Endothelial cell (in vitro differentiated cells): ENCODE measurements at regions not wholly inside any gene's neighbourhood (a gene's known extent, or its start where the extent isn't known, plus 50 kb on each side); places are given as distances from the start of the nearest gene placed in this dataset.
"Not testable (repeated sequence)": the region's sequence is repeated elsewhere in the genome, so short reads cannot be mapped to it uniquely, and the experiment has no call there.

Experiments used
- DNase-seq: peaks from one replicate; pipeline ENCODE4 v3.0.0; 2021; ENCODE audit warnings: low spot score
- H3K27ac Mint-ChIP-seq: one replicate; pipeline ENCODE4 v1.8.0; 2021; ENCODE audit warnings: mixed read lengths, inconsistent platforms; ENCODE audit not compliant: unreplicated experiment
- H3K27me3 Mint-ChIP-seq: one replicate; pipeline ENCODE4 v1.8.0; 2021; ENCODE audit warnings: mild to moderate bottlenecking, moderate library complexity, mixed read lengths, inconsistent platforms; ENCODE audit not compliant: unreplicated experiment
- H3K36me3 Mint-ChIP-seq: one replicate; pipeline ENCODE4 v1.8.0; 2021; ENCODE audit warnings: mild to moderate bottlenecking, low read depth, mixed read lengths, inconsistent platforms; ENCODE audit not compliant: unreplicated experiment
- H3K4me1 Mint-ChIP-seq: one replicate; pipeline ENCODE4 v1.8.0; 2021; ENCODE audit warnings: mild to moderate bottlenecking, mixed read lengths, inconsistent platforms; ENCODE audit not compliant: unreplicated experiment
- H3K4me3 Mint-ChIP-seq: one replicate; pipeline ENCODE4 v1.8.0; 2021; ENCODE audit warnings: mild to moderate bottlenecking, mixed read lengths, inconsistent platforms; ENCODE audit not compliant: unreplicated experiment
- H3K9me3 Mint-ChIP-seq: one replicate; pipeline ENCODE4 v1.8.0; 2021; ENCODE audit warnings: mixed read lengths, inconsistent platforms; ENCODE audit not compliant: unreplicated experiment

DNA sequence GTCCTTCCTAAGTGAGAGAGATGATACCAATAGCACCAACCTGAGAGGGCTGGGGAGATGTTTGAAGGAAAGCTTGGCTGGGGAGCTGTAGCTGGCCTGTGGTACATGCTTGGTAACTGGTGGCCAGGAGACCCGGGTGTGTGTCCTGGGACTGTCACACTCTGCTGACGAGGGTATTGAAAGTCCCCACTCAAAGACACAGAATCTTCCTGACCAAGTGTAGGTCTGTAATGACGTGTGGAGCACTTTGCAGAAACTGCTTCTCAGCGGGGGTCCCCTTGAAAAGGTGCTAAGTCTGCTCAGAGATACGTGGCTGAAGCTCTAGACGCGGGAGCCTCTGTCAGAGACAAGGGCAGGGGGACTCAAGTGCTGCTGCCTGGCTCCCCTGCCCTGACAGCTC, 230.4 kb upstream of the PLGLB2 start:
- not testable (repeated sequence) for H3K27me3 Mint-ChIP-seq, H3K4me3 Mint-ChIP-seq, H3K9me3 Mint-ChIP-seq, DNase-seq, H3K36me3 Mint-ChIP-seq, H3K4me1 Mint-ChIP-seq, H3K27ac Mint-ChIP-seq

DNA sequence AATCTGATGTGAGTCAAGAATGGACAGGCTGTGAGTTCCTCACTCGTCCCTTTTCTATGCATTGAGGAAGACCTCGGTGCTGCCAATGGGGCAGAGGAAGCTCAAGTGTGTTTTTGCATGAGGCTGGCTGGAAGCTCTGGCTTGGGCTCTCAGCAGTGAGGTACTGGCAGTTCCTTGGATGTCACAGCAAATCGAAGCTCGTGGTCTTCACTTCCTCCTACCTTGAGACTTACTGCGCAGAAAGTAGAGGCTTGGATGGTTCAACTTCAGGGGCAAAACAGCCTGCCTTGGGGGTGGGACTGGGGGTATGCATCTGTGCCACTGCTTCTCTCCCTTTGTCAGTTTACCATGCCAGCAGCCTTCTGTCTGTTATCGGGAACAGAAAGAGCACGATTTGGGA, 229.8 kb upstream of the PLGLB2 start:
- H3K4me3 Mint-ChIP-seq, H3K27ac Mint-ChIP-seq, H3K27me3 Mint-ChIP-seq, H3K36me3 Mint-ChIP-seq, H3K9me3 Mint-ChIP-seq, H3K4me1 Mint-ChIP-seq, DNase-seq: not testable (repeated sequence)

DNA sequence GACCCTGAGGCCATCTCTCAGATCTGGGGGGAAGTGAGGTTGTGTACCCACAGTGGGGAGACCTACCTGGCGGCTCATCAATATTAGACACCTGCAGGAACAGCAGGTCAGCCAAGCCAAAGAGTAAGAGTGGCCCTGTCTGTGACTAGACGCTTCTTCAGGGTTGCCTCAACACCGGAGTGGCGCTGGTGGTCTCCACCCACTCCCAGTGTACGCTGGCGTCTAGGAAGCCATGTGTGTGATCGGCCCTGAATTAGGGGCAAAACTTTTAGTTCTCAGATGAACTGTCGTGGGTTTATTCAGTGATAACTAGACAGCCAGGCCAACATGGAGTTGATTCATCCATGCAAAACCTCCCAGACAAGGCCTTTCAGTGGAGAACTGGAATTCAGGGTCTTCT, 229.3 kb upstream of the PLGLB2 start:
- not testable (repeated sequence) for H3K27me3 Mint-ChIP-seq, H3K36me3 Mint-ChIP-seq, H3K4me1 Mint-ChIP-seq, H3K9me3 Mint-ChIP-seq, H3K4me3 Mint-ChIP-seq, DNase-seq, H3K27ac Mint-ChIP-seq

DNA sequence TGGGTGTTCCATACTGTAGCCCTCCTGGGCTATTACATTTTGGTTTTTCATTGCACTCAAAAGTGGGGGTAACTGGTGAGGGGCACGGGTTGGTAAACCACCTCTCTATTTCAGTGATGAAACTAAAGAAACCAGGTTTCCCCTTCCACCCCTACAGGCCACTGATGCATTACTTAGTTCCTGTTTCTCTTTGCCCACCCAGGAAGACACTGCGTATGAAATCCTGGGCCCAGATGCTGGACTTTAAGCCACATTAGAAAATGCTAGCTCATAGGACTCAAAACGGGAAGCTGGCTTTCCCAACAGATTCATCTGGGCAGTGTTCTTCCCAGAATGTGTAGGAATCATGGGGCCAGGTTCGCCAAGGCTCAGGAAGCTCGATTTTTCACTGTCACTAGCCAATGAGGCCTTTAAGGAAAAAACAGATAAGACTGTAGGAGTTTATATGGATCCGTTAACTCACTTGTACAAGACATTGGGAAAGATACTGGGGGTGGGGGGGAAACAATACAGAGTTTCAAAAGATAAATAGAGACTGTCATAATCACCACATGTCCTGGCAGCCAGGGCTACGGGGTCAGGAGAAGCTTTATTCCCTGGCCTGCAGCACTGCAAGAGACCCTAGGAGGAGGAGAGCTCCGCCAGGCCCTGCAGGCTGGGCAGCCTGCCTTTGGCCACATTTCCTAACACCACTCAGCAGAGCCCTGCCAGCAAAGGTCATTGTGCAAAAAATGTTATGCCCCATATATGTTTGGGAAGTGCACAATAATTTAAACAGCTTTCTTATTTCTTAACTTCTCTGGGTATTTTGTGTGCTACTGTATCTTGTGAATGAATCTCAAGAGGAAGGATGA, 228.5 kb upstream of the PLGLB2 start:
- H3K4me1 Mint-ChIP-seq, H3K27ac Mint-ChIP-seq, H3K36me3 Mint-ChIP-seq, H3K9me3 Mint-ChIP-seq, H3K27me3 Mint-ChIP-seq, DNase-seq, H3K4me3 Mint-ChIP-seq: not testable (repeated sequence)

DNA sequence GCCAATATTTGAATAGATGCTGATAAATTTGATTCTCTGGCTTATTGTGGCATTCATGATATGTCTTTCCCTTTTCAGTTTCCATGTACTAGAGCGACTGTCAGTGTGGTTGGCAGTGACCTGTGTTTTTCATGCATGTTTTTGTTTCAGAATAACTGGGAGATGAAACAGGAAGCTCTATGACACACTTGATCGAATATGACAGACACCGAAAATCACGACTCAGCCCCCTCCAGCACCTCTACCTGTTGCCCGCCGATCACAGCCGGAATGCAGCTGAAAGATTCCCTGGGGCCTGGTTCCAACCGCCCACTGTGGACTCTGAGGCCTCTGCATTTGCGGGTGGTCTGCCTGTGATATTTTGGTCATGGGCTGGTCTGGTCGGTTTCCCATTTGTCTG, 226.8 kb upstream of the PLGLB2 start:
- H3K27ac Mint-ChIP-seq, DNase-seq, H3K36me3 Mint-ChIP-seq, H3K9me3 Mint-ChIP-seq, H3K4me3 Mint-ChIP-seq, H3K4me1 Mint-ChIP-seq, H3K27me3 Mint-ChIP-seq: not testable (repeated sequence)

DNA sequence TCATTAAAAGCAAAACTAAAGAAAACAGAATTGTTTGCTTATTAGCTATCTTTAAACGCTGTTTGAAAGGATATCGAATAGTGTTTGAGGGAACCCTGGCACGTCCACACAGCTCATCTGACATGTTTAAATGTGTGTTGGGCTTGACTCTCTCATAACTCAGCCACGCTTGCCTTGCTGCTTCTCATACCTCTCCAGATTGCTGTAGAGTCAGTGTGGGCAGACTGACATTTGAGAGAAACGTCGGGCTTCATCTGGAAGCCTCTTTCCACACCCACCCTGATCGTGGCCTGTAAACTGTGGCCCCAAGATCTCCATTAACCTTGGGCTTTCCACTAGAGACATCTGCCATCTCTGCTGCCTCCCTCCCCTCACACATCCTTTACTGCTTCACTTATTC, 226.4 kb upstream of the PLGLB2 start:
- H3K27ac Mint-ChIP-seq, H3K4me3 Mint-ChIP-seq, H3K36me3 Mint-ChIP-seq, H3K9me3 Mint-ChIP-seq, DNase-seq, H3K27me3 Mint-ChIP-seq, H3K4me1 Mint-ChIP-seq: not testable (repeated sequence)

DNA sequence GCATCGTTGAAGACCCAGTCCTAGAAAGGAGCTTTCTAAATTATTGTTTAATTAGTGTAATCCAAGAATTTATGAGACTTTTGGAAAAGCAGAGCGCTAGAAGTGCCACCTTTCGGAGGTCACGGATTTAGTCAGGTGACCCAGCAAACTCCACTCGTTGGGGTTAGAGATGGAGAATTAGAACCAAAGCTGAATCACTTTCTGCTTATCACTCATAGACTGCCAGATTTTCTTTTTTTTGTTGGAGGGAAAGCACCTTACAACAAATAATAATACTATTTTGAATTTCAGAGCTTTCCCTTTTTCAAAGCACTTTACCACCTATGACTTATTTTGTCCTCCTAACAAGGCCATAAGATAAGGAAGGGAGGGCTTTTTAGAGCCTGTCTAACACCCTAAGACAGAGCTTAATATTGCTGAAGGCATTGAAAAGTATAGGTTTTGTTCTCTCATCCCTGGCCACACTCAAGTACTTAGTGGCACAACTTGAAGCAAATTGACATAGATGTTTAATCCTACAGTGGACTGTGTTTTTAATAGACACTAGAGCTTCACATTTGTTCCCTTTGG, 223.2 kb upstream of the PLGLB2 start:
- H3K36me3 Mint-ChIP-seq, H3K9me3 Mint-ChIP-seq, H3K4me3 Mint-ChIP-seq, H3K27ac Mint-ChIP-seq, H3K4me1 Mint-ChIP-seq, DNase-seq, H3K27me3 Mint-ChIP-seq: not testable (repeated sequence)

DNA sequence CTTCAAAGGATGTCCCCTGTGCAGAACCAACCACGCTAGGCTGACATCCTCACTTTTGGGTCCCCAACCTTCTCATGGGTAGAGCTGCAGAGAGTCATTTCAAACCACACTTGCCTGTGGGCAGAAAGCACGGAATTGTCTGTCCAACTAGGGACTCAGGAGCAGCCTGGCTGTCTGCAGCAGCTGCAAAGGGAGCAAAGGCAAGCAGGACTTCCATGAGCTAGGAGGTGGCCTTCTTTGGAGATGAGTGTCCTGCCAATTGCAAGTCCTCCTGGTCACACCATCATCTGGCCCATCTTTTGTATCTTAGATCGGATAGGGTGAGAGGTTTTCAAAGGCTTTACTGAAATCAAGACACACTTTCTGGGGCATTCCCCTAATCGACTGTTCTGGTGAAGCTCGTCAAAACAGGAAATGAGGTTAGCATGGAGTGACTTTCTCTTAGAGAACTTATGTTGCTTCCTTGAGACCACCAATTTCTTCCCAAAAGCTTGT, 222.3 kb upstream of the PLGLB2 start:
- not testable (repeated sequence) for H3K4me3 Mint-ChIP-seq, H3K36me3 Mint-ChIP-seq, DNase-seq, H3K27ac Mint-ChIP-seq, H3K4me1 Mint-ChIP-seq, H3K27me3 Mint-ChIP-seq, H3K9me3 Mint-ChIP-seq

DNA sequence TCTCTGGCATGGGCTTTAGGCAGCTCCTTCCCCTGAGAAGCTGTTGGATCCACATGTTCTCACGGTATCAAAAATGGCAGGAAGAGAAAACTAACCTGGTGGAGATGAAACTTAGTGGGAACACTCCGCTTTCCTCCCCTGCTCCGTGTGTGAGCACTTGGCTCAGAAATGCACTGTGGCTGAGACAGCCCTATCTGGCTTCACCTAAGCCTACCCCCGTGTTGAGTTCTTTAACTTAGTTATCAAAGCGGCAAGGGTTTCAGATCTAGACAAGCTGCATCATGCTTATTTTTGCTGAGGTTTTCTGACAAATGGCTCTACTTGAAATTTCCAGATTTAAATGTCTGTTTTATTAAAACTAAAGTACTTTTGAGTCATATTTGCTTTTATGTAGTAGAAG, 221.6 kb upstream of the PLGLB2 start:
- not testable (repeated sequence) for H3K4me3 Mint-ChIP-seq, H3K27me3 Mint-ChIP-seq, H3K27ac Mint-ChIP-seq, H3K36me3 Mint-ChIP-seq, DNase-seq, H3K9me3 Mint-ChIP-seq, H3K4me1 Mint-ChIP-seq

DNA sequence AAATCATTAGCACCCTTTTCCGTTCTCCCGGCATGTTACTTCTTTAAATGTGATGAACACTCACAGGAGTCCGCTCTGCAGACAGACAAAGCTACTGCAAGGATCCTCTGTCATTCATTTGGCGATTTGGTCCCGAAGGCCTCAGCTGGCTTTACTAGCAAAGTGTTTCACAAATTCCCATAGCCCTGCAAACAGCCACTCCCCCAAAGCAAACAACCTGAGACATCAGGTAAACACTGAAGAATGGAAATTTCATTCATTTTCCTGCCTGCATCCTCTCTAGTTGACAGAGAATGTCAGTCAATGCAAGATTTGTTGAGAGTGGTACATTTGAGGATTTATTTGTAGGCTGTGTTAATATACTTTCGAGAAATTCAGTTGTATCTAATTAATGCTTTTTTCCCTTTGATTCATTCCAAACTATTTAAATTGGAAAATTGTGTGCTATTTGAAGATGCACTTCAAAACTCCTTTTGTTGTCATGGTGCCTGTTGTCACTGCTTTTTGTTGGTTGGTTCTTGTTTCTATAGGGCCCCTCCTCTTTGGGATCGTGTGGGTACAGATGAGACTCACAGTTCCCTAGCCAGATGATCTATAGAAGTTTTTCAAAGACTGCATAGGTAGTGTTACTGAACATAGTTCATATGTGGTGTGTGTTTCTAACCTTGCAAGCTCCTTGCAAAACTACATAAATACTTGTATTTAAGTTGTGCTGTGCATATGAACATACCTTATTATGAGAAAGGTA, 215.7 kb upstream of the PLGLB2 start:
- not testable (repeated sequence) for H3K9me3 Mint-ChIP-seq, H3K4me1 Mint-ChIP-seq, H3K36me3 Mint-ChIP-seq, H3K27ac Mint-ChIP-seq, H3K27me3 Mint-ChIP-seq, H3K4me3 Mint-ChIP-seq, DNase-seq

DNA sequence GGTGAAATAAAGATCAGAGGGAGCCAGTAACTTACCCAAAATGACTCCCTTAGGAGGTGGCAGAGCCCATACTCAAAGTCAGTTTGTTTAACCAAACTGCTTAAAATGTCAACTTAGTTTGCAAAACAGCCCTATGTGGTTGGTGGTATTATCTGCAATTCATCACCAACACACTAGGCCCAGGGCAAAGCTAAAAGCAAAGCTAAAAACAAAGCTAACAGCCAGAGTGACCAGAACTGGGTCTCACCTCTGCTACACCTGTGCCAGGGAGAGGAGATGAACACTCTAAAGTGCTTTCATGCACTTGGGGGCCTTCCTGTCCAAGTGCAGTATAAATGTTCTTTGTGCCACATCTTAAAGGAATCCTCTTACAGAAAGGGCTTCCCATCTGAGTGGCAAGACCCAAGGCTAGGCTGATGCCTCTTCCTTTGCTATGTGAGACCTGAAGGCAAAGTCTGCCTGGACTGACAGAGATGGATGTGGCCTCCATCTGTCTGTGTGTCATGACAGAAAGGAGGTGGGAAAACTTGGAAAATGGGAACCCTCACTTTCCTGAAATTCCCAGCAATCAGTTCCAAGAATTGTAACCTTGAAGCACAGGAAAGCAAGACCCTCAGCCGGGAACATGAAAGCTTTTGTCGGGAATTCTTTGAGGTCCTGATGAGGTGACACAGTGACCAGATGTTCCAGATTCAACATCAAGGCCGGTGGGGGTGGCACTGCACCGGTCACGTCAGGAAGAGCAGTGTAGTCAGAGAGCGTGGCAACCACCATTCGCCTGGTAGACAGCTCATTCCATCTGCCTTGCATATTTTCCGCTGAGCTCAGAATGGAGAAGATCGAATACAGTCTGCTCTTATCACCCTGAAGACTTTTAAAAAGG, 214.3 kb upstream of the PLGLB2 start:
- not testable (repeated sequence) for H3K4me1 Mint-ChIP-seq, H3K27me3 Mint-ChIP-seq, H3K27ac Mint-ChIP-seq, H3K9me3 Mint-ChIP-seq, H3K4me3 Mint-ChIP-seq, DNase-seq, H3K36me3 Mint-ChIP-seq
